ENCODE measurements at regions not wholly inside any gene's neighbourhood (a gene's known extent, or its start where the extent isn't known, plus 50 kb on each side); places are given as distances from the start of the nearest gene placed in this dataset.
A peak's percentile ranks its signal among the peaks of the same experiment; 100 is the strongest.

DNA sequence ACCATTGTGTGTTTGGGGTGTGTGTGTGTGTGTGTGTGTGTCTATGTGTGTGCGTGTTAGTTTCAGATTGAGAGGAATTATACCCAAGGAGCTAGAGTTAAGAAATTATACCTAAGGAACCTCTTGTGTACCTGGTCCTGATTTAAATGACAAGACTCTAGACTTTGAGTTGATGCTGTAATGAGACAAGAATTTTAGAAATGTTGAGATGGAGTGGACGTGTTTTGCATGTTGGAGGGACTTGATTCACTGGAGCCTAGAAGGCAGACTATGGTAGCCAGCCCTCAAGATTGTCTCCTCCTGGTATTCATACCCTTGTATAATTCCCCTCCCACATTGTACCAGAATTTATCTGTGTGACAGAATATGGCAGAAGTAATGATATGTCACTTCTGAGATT lies 52.4 kb upstream of the HSPB3 start (continued):
- TF ChIP-seq ZNF830 (CRISPR knock-in tag; IDR thresholded peaks at IDR 0.05) (no peak), TSC22D4 (tag; IDR thresholded peaks at IDR 0.05) (no peak), ZNF644 (tag; IDR thresholded peaks at IDR 0.05; ENCODE audit: low read depth) (no peak), TAF1 (IDR thresholded peaks at IDR 0.05; ENCODE audit: control insufficient read depth, extremely low read depth, insufficient read depth, low read length, severe bottlenecking) (no peak), FOS (IDR thresholded peaks at IDR 0.05; ENCODE audit: extremely low read depth, insufficient read length) (no peak), CREM (IDR thresholded peaks at IDR 0.05; ENCODE audit: low read depth) (no peak), STAT5A (IDR thresholded peaks at IDR 0.05; ENCODE audit: borderline replicate concordance, low read length) (no peak)

DNA sequence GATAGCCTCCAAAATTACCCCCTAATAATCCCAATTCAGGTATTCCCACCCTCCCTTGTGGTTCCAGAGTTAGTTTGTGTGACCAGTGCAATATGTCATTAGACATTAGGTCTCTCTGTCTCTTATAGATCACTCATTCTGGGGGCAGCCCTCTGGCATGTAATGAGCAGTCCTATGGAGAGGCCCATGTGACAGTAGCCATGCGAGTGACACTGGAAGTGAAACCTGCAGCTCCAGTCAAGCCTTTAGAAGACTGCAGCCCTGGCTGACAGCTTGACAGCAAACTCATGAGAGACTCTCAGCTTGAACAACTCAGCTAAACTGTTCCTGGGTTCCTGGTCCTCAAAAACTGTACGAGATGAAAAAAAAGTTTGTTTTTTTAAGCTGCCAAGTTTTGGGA lies 54.0 kb upstream of the HSPB3 start:
- peaks cover 6% of the 10 kb centered on the region; the same call in 2 of the 3 replicates for H3K79me2 ChIP-seq (ENCODE audit: control insufficient read depth, insufficient read depth, low read length)
- no peak overlapping the region for H3K4me3 ChIP-seq
- intact Hi-C loops (cut with micrococcal nuclease) = no loop called here
- H3K9ac ChIP-seq (ENCODE audit: insufficient read depth in 1 of 2, low read depth in 2 of 2, low read length in 2 of 2) = no peak overlapping the region; a peak in 1 of 4 replicates
- in situ Hi-C loops (cut with MboI) = no loop called here
- no peaks in the 10 kb centered on the region for H4K20me1 ChIP-seq (replicated peaks; ENCODE audit: control insufficient read depth, insufficient read depth, low read length)
- H3K9me1 ChIP-seq (ENCODE audit: control insufficient read depth, insufficient read depth, low read length) = no peaks in the 10 kb centered on the region
- DNase-seq (ENCODE audit: extremely low read depth in 1 of 4, low spot score in 3 of 4) = no peak
- no peak overlapping the region for H2AFZ ChIP-seq (ENCODE audit: low read depth, low read length)
- no peak overlapping the region for H3K27ac ChIP-seq (ENCODE audit: extremely low read depth, low read depth, low read length)
- peaks cover 54% of the 10 kb centered on the region for H3K36me3 ChIP-seq (ENCODE audit: control insufficient read depth, insufficient read depth, low read length)
- H3K4me2 ChIP-seq (ENCODE audit: insufficient read depth, low read length) = no peak overlapping the region
- no peaks in the 10 kb centered on the region for H3K27me3 ChIP-seq (ENCODE audit: control insufficient read depth in 2 of 2, insufficient read depth in 2 of 2, low read length in 2 of 2)
- TF ChIP-seq MCM3 (IDR thresholded peaks at IDR 0.05) (no peak), MAFG (tag; conservative IDR thresholded peaks at IDR 0.05) (no peak), PTRF (tag; IDR thresholded peaks at IDR 0.05) (no peak), NR2C1 (IDR thresholded peaks at IDR 0.05) (no peak), NR2C1 (tag; IDR thresholded peaks at IDR 0.05) (no peak), HMG20B (CRISPR knock-in tag; IDR thresholded peaks at IDR 0.05) (no peak), ZNF384 (IDR thresholded peaks at IDR 0.05; ENCODE audit: low read depth, low read length) (no peak), ZNF668 (CRISPR knock-in tag; IDR thresholded peaks at IDR 0.05) (no peak)
- peak; percentile 25 for ATAC-seq
- no peak for FAIRE-seq
- BruUV-seq (replicated peaks) = no TSS peak
- WGBS (ENCODE audit: insufficient coverage, low coverage, missing lambda C conversion rate) = 44% methylated on average over 2 of the region's 2 CpGs
- no peaks in the 10 kb centered on the region for H3K9me3 ChIP-seq (replicated peaks; ENCODE audit: control insufficient read depth, insufficient read depth, low read depth, low read length)
- H3K4me1 ChIP-seq (replicated peaks in 1 of 2; ENCODE audit: control insufficient read depth in 2 of 2, insufficient read depth in 2 of 2, low read length in 2 of 2) = peaks cover 0 to 3% of the 10 kb centered on the region in 2 experiments; a peak in 2 of 5 replicates
- CTCF ChIA-PET (ENCODE audit: low intra/inter-chr PET ratio) = no interaction called here
- POLR2A ChIA-PET = interaction anchor here (0.8 to 1.4 kb wide), 2 partner anchors 70 to 90 kb away, joined by 4 to 5 read pairs; no protein-coding TSS in a partner anchor
